HG02759 (cell line): ENCODE measurements at regions not wholly inside any gene's neighbourhood (a gene's known extent, or its start where the extent isn't known, plus 50 kb on each side); places are given as distances from the start of the nearest gene placed in this dataset.
"Not testable (repeated sequence)": the region's sequence is repeated elsewhere in the genome, so short reads cannot be mapped to it uniquely, and the experiment has no call there.

ENCODE experiments used
- ATAC-seq: cut with Tn5 transposase; IDR thresholded peaks from one replicate; pipeline ENCODE4 v1.9.1; 2021; ENCODE audit warnings: mild to moderate bottlenecking, moderate library complexity; ENCODE audit not compliant: unreplicated experiment

- ATAC-seq, result no peak
These were observed 50.6 kb upstream of the ZMYND8 start for GRCh38 chr20:47406849-47407682.

- no peak for ATAC-seq
These were observed 54.7 kb upstream of the ZMYND8 start for GRCh38 chr20:47411161-47411560.

GRCh38 chr20:47412083-47412482, 55.6 kb upstream of the ZMYND8 start:
- no peak for ATAC-seq

DNA sequence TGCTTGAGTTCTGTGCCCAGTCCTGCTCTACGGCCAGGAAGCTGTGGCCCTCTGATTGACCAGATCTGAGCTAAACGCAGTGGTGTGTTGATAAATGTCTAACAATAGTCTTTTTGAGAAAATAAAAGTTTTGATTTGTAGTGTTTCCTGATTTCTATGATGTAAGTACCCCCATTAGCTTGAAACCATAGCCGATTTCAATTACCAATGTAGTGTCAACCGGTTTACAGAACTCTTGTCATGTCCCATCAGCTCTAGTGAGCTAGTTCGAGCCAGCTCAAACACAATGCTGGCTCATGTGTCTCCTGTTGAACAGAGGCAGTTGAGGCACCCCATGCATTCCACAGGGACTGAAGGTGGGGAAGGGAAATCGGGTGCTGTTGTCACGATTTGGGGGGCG, 56.7 kb upstream of the ZMYND8 start:
- no peak for ATAC-seq

GRCh38 chr20:47417245-47418068, 61.0 kb upstream of the ZMYND8 start:
- ATAC-seq, result no peak

DNA sequence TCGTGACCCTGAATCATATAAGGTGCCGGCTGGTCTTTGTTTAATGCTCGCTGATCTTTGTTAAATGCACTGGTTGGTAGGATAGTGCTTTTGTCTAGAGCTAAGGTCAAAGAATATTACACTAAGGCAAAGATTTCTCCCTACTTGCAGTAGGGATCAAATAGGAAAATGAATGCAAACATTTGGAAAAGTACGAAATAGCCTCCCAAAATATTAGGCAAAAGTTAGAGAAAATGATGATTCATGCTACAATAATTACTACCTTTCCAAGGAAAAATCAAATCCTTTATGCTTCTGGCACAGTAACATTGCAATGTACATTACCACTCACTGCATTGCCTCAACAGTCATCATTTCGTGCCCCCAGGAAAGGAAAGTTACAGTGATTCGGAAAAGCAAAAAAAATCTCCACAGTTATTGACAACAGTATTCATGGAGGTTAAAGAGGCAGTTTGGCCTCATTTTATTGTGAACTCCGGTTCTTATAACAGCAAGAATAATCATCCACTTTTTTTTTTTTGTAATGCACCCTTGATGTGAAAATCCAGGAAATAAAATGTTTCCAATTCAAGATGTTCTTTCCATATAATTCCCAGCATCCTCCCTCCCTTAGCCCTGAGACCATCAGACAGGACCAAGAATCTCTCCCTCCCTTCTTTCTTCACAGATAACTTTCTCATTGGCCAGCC, 61.7 kb upstream of the ZMYND8 start:
- ATAC-seq, result no peak

GRCh38 chr20:47419953-47420514, 63.5 kb upstream of the ZMYND8 start:
- ATAC-seq, result no peak

DNA sequence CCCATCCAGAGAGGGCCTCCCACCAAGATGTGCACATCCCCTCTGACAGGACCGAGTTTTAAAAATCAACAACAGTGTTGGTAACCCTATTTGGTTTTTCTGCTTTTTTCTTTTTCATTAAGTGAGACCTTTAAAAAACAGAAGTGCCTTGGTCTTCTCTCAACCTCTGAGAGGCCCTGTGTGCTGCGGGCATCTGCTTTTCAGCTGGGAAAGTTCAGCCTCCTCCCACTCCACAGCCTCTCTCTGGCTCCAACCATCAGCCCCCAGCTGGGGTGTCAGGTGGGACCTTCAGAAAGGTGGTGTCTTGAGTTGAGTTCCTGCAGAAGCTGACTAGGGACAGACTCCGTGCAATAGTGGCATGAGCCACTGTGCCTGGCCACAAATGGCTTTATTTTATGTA, 64.6 kb upstream of the ZMYND8 start:
- ATAC-seq, result no peak

DNA sequence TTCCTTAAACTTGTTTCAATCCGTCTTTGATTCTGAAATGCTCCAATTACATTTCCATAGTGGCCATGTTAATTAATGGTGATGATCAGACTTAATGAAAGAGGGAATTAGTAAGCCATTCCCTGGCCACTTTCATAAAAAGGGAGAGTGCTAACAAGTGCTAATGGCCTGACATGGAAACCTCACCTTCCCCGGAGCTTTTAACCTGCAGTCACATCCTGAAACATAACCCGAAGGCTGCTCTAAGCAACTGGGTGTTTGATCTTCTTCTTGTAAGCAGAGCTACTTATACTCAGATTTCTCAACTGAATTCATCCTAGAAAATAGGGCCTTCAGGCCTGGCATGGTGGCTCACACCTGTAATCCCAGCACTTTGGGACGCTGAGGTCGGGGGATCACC, 67.1 kb upstream of the ZMYND8 start:
- ATAC-seq, result no peak

DNA sequence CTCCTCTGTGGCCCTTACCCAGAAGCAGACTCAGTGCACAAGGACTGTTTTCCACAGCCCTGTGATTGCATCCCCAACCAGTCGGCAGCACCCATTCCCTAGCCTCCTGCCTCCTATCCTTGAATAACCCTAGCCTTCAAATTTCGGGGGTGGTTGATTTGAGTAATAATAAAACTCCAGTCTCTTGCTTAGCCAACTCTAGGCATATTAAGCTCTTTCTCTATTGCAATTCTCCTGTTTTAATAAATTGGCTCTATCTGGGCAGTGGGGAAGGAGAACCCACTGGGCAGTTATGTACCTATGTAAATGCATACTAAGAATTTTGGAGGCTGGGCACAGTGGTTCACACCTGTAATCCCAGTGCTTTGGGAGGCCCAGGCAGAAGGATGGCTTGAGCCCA, 70.6 kb upstream of the ZMYND8 start:
- ATAC-seq, result no peak

- ATAC-seq, result no peak
These were observed 71.2 kb upstream of the ZMYND8 start for GRCh38 chr20:47427746-47428145.

DNA sequence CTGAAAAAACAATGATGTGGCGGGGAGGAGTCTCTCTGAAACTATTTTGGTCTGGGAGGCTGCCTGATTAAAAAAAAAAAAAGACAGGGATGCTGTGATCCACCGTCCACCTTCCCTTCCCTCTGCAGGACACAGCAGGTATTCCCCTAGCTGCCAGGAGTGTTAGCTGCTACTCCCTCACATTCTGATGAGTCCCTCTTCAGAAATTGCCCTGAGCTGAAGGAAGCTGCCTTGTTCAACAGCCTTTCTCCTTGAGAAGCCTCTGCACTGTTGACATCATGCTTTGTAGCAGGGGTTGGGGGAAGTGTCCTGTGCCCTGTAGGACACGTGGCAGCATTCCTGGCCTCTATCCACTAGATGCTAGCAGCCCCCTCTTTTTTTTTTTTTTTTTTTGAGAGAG, 71.7 kb upstream of the ZMYND8 start:
- ATAC-seq, result no peak

DNA sequence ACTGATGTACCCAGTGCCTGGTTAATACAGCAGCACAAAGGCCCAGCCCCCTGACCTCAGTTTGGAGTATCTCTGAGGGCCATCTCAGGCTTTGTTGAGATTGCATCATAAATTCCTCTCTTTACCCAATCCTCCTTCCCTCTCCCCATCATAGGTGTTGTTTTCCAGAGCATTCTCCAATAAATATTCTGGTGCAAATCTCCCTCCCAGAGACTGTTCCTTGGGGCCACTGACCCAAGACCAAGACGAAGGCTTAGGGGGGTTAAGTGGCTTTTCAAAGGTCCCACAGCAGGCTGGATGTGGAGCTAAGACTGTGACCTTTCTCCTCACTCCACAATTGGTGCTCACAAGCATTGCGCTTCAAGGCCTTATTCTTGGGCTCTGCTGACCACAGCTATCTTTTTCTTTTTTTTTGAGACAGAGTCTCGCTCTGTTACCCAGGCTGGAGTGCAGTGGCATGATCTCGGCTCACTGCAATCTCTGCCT, 72.4 kb upstream of the ZMYND8 start:
- no peak for ATAC-seq

GRCh38 chr20:47429409-47429808, 72.3 kb upstream of the NCOA3 start:
- ATAC-seq, result no peak

DNA sequence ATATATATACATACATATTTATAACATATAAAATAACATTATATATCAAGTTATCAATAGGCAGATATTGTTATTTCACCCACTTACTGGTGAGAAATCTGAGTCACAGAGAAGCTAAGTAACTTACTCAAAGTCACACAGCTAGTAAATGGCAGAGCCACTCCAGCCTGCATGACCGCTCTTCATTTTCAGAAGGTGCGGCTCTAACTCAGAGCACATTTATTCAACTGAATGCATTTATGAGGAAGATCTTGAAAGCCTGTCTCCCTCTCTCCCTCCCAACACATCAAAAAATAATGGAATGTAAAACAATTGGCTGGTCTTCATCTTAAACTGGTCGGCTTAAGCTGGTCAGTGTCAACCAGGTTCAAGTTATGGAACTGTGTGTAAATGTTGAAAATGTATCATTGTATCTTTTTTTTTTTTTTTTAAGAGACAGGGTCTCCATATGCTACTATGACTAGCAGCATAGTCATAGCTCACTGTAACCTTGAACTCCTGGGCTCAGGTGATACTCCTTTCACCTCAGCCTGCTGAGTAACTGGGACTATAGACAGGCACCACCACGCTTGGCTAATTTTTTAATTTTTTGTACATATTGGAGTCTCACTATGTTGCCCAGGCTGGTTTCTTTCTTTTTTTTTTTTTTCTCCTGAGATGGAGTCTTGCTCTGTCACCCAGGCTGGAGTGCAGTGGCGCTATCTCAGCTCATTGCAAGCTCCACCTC, 70.7 kb upstream of the NCOA3 start:
- ATAC-seq, result no peak

GRCh38 chr20:47432834-47433210, 68.9 kb upstream of the NCOA3 start:
- ATAC-seq, result no peak

GRCh38 chr20:47434128-47434779, 67.4 kb upstream of the NCOA3 start:
- not testable (repeated sequence) for ATAC-seq

DNA sequence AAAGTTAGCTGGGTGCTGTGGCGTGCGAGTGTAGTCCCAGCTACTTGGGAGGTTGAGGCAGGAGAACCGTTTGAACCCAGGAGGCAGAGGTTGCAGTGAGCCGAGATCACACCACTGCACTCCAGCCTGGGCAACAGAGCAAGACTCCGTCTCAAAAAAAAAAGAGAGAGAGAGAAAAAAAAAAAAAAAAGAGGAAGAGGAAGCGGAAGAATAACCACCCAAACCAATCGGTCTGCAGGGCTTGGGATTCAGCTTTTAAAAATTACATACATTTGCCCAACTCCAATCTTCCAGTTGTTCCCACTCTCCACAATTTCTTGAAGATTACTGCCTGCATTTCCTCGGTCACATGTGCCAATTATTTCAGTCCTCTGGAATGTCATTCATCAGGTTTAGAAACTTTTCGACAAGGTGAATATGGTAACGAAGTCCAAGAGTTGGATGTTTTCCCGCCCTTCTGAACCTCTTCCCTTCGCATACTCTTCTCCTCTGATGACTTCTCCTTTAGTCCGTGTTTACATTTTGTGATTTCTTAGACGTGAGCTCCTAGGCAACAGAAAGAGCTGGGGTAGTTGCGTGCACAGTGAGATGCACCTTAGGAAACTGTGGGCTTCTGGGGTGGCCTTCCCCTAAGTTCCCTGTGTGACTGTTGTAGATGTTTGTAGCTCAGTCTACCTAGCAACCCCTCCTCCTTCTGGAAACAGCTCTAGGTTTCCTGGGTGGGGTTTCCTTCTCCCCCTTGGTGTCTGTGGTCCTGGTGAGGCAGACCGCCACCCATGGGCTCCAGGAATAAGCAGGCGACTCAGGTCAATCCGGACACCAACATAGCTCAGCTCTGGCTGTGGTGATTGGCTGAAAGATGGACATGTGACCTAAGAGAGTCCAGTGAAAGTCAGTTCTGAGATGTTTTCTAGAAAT, 63.0 kb upstream of the NCOA3 start:
- ATAC-seq, result peak; percentile 43
